ENCODE measurements at regions not wholly inside any gene's neighbourhood (a gene's known extent, or its start where the extent isn't known, plus 50 kb on each side); places are given as distances from the start of the nearest gene placed in this dataset.
"Not testable (repeated sequence)": the region's sequence is repeated elsewhere in the genome, so short reads cannot be mapped to it uniquely, and the experiment has no call there.

DNA sequence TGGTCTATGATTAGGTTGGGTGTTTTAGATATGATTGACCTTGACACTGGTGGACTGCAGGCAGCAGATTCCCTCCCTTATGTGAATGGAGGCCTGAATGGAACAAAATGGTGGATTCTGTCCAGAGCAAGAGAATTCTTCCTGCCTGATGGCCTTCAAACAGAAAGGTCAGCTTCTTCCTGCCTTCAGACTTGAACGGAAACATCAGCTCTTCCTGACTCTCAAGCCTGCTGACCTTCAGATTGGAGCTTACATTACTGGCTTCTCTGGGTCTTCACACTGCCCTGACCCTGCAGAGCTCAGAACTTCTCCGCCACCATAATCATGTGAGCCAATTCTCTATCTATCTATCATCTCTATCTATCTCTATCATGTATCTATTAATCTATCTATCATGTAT is 111.6 kb downstream of the RAMP3 start:
- H3K9me3 ChIP-seq (replicated peaks in 1 of 2; ENCODE audit: control insufficient read depth in 1 of 2, insufficient read depth in 1 of 2, low read length in 2 of 2) = peaks cover 0 to 3% of the 10 kb centered on the region in 2 donors
- peaks cover 5 to 16% (median 13%) of the 10 kb centered on the region in 7 donors for H3K9me3 Mint-ChIP-seq
- H3K27ac Mint-ChIP-seq = peak overlapping the region in 1 of 7 donors; percentile 32
- H3K36me3 Mint-ChIP-seq = no peaks in the 10 kb centered on the region
- no peak overlapping the region for H2AFZ ChIP-seq (ENCODE audit: insufficient read depth, low read depth, low read length, poor library complexity, severe bottlenecking)
- no peak overlapping the region for H3K27ac ChIP-seq (ENCODE audit: low read depth in 1 of 2, low read length in 2 of 2)
- WGBS (ENCODE audit: insufficient coverage) = 90% methylated on average over 2 of the region's 2 CpGs
- H3K9ac ChIP-seq (ENCODE audit: insufficient read depth, low read length, poor library complexity, severe bottlenecking) = no peak overlapping the region
- no peak overlapping the region for H3K4me2 ChIP-seq (replicated peaks; ENCODE audit: extremely low read depth, low read length, poor library complexity, severe bottlenecking)
- no peak overlapping the region for H3K4me3 Mint-ChIP-seq
- H3K4me1 ChIP-seq (ENCODE audit: control insufficient read depth in 1 of 2, insufficient read depth in 2 of 2, low read length in 2 of 2) = no peaks in the 10 kb centered on the region
- H3K27me3 ChIP-seq (ENCODE audit: control insufficient read depth in 2 of 2, insufficient read depth in 2 of 2, low read length in 2 of 2) = peaks cover 0 to 3% of the 10 kb centered on the region in 2 donors
- no peaks in the 10 kb centered on the region for H3K36me3 ChIP-seq (replicated peaks in 1 of 2; ENCODE audit: control insufficient read depth in 1 of 2, insufficient read depth in 2 of 2, low read length in 2 of 2)
- H3K27me3 Mint-ChIP-seq (ENCODE audit: low read depth in 3 of 3) = peaks cover 11 to 19% (median 12%) of the 10 kb centered on the region in 3 donors
- intact Hi-C loops (cut with micrococcal nuclease) = no loop called here
- H3K4me3 ChIP-seq (replicated peaks in 1 of 3; ENCODE audit: low read depth in 2 of 3, low read length in 3 of 3) = no peak overlapping the region
- no peak for DNase-seq
- no peaks in the 10 kb centered on the region for H3K79me2 ChIP-seq (ENCODE audit: insufficient read depth, low read length)
- no peaks in the 10 kb centered on the region for H4K20me1 ChIP-seq (ENCODE audit: insufficient read depth, low read length)
- no peaks in the 10 kb centered on the region for H3K4me1 Mint-ChIP-seq
- TF ChIP-seq, protein P1, sequence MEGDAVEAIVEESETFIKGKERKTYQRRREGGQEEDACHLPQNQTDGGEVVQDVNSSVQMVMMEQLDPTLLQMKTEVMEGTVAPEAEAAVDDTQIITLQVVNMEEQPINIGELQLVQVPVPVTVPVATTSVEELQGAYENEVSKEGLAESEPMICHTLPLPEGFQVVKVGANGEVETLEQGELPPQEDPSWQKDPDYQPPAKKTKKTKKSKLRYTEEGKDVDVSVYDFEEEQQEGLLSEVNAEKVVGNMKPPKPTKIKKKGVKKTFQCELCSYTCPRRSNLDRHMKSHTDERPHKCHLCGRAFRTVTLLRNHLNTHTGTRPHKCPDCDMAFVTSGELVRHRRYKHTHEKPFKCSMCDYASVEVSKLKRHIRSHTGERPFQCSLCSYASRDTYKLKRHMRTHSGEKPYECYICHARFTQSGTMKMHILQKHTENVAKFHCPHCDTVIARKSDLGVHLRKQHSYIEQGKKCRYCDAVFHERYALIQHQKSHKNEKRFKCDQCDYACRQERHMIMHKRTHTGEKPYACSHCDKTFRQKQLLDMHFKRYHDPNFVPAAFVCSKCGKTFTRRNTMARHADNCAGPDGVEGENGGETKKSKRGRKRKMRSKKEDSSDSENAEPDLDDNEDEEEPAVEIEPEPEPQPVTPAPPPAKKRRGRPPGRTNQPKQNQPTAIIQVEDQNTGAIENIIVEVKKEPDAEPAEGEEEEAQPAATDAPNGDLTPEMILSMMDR (IDR thresholded peaks at IDR 0.05) = no peak

DNA sequence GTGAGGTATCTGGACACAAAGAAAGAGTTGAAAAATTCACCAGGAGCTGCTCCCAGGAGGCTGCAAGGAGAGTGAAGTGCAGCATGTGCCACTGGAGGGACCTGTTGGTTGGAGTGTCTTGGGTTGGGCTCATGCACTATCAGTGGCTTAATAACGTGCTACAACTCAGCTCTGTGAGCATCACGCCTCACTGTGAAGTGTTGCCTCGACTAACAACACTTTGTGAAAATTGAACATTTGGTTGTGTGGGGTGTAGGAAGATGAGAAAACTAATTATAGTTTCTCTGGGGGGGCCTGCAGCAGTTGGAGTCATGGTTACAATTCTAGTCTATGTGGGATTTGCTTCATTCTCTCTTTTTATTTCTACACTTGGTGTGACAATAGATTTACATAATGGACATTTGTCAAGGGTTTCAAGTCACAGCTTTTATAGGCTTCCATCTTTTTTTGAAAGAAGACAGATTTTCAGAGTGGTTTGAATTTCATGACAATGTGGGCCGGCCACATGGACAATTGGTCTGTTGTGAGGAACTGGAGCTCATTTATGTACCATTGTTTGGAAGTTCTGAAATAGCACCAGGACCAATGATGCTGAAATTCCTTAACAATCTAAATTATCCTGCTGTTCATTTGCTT is 121.3 kb downstream of the RAMP3 start:
- Mint-ChIP-seq H3K36me3 (no peaks in the 10 kb centered on the region), H3K4me1 (no peaks in the 10 kb centered on the region), H3K27me3 (ENCODE audit: low read depth in 3 of 3) (peaks cover 2 to 22% (median 3%) of the 10 kb centered on the region in 3 donors), H3K4me3 (no peak overlapping the region), H3K9me3 (peaks cover 0 to 8% (median 2%) of the 10 kb centered on the region in 7 donors), H3K27ac (no peak overlapping the region)
- Histone ChIP-seq H3K27ac (ENCODE audit: low read depth in 1 of 2, low read length in 2 of 2) (no peak overlapping the region), H3K4me2 (replicated peaks; ENCODE audit: extremely low read depth, low read length, poor library complexity, severe bottlenecking) (no peak overlapping the region), H3K79me2 (ENCODE audit: insufficient read depth, low read length) (no peaks in the 10 kb centered on the region), H3K4me1 (ENCODE audit: control insufficient read depth in 1 of 2, insufficient read depth in 2 of 2, low read length in 2 of 2) (no peaks in the 10 kb centered on the region), H3K36me3 (replicated peaks in 1 of 2; ENCODE audit: control insufficient read depth in 1 of 2, insufficient read depth in 2 of 2, low read length in 2 of 2) (no peaks in the 10 kb centered on the region), H3K27me3 (ENCODE audit: control insufficient read depth in 2 of 2, insufficient read depth in 2 of 2, low read length in 2 of 2) (peaks cover 2 to 4% of the 10 kb centered on the region in 2 donors), H3K9me3 (replicated peaks in 1 of 2; ENCODE audit: control insufficient read depth in 1 of 2, insufficient read depth in 1 of 2, low read length in 2 of 2) (no peaks in the 10 kb centered on the region), H3K9ac (ENCODE audit: insufficient read depth, low read length, poor library complexity, severe bottlenecking) (no peak overlapping the region), H2AFZ (ENCODE audit: insufficient read depth, low read depth, low read length, poor library complexity, severe bottlenecking) (no peak overlapping the region), H3K4me3 (replicated peaks in 1 of 3; ENCODE audit: low read depth in 2 of 3, low read length in 3 of 3) (no peak overlapping the region), H4K20me1 (ENCODE audit: insufficient read depth, low read length) (no peaks in the 10 kb centered on the region)
- TF ChIP-seq, protein P1 (IDR thresholded peaks at IDR 0.05) = no peak
- DNase-seq = no peak
- intact Hi-C loops (cut with micrococcal nuclease) = no loop called here
- WGBS (ENCODE audit: insufficient coverage) = 79% methylated on average over 3 of the region's 4 CpGs

DNA sequence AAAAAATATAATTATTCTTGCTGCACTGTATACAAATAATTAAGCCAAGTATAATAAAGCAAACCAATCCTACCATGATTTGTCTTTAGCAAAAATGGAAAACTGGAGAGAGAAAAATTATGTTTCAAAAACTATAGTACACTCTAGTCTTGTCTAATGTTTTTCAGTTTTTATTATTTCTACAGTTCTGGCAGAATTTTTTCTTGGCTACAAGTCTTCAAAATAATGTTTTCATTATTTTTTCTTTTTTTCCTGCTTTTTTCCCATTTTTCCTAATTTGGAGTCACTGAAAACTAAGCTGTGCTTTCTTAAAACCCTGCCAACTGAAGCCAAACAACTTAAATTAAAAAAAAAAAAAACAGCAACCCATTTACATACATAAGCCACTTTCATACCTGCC is 132.0 kb downstream of the RAMP3 start:
- H3K4me1 ChIP-seq (ENCODE audit: control insufficient read depth in 1 of 2, insufficient read depth in 2 of 2, low read length in 2 of 2); H3K36me3 ChIP-seq (replicated peaks in 1 of 2; ENCODE audit: control insufficient read depth in 1 of 2, insufficient read depth in 2 of 2, low read length in 2 of 2); H3K4me3 Mint-ChIP-seq; H3K4me3 ChIP-seq (replicated peaks in 1 of 3; ENCODE audit: low read depth in 2 of 3, low read length in 3 of 3); H4K20me1 ChIP-seq (ENCODE audit: insufficient read depth, low read length); H3K27ac Mint-ChIP-seq; H3K4me2 ChIP-seq (replicated peaks; ENCODE audit: extremely low read depth, low read length, poor library complexity, severe bottlenecking); H3K36me3 Mint-ChIP-seq; H3K27me3 ChIP-seq (ENCODE audit: control insufficient read depth in 2 of 2, insufficient read depth in 2 of 2, low read length in 2 of 2); H3K27ac ChIP-seq (ENCODE audit: low read depth in 1 of 2, low read length in 2 of 2); H2AFZ ChIP-seq (ENCODE audit: insufficient read depth, low read depth, low read length, poor library complexity, severe bottlenecking); intact Hi-C loops (cut with micrococcal nuclease); H3K27me3 Mint-ChIP-seq (ENCODE audit: low read depth in 3 of 3); DNase-seq; H3K79me2 ChIP-seq (ENCODE audit: insufficient read depth, low read length); H3K9ac ChIP-seq (ENCODE audit: insufficient read depth, low read length, poor library complexity, severe bottlenecking); H3K4me1 Mint-ChIP-seq: not testable (repeated sequence)
- peaks cover 4 to 17% of the 10 kb centered on the region in 2 donors for H3K9me3 ChIP-seq (replicated peaks in 1 of 2; ENCODE audit: control insufficient read depth in 1 of 2, insufficient read depth in 1 of 2, low read length in 2 of 2)
- peaks cover 5 to 21% (median 13%) of the 10 kb centered on the region in 7 donors for H3K9me3 Mint-ChIP-seq
